ENCODE measurements at regions not wholly inside any gene's neighbourhood (a gene's known extent, or its start where the extent isn't known, plus 50 kb on each side); places are given as distances from the start of the nearest gene placed in this dataset.
"Not testable (repeated sequence)": the region's sequence is repeated elsewhere in the genome, so short reads cannot be mapped to it uniquely, and the experiment has no call there.

DNA sequence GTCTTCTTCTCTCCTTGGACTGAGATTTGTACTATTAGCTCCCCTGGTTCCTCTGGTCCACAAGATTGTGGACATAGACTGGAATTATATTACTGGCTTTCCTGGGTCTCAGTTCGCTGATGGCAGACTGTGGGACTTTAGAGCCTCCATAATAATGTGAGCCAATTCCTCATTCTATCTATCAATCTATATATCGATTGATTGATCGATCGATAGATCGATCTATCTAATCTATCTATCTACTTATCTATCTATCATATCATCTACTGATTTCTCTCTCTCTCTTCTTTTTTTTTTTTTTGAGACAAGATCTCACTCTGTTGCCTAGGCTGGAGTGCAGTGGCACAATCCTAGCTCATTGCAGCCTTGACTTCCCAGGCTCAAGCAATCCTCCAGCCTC lies 51.5 kb upstream of the DDR1 start:
- DNase-seq = no peak

DNA sequence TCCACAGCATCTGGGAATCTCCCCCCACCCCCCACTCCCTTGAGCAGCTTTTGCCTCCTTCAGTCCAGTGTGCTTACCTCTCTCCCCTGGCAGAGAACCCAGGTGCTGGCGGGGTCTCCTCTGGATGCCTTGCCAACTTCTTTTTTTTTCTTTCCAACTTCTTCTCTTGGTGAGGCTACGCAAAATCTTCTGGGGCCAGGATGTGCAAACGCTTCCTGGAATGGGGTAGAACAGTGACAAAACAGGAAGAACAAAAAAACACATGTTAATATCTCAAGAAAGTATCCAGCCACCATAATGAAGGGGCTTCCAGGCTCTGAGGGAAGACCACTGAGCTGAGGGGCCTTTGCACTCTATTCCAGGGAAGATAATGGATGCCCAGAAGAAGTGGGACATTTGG lies 53.9 kb upstream of the DDR1 start:
- no peak for DNase-seq

DNA sequence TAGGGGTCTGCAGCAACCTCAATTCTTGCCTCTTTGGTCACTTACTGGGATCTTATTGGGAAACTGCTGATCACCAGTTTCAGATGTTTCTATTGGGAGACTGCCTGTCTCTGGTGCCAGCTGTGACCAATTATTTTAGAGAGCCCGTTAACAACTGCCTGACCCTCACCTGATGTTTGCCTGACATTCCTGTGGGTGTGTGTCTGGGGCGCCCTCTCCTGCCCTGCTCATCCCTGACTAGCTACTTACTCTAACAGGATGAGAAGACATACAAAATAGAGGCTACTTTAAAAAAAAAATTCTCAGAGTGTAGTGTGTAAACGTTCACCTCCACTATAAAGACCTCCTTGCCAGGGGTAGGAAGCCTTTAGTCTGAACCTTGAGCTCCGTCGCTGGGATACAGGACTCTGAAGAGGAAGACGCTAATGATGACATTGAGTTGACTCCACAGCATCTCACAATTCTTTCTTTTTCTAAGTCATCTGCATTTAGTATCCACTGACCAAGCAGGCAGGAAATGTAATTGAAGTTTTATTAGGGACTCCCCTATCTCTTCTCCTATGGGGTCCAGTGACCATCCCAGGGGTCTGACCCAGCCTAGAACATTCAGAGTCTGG lies 54.6 kb upstream of the DDR1 start:
- DNase-seq = no peak

DNA sequence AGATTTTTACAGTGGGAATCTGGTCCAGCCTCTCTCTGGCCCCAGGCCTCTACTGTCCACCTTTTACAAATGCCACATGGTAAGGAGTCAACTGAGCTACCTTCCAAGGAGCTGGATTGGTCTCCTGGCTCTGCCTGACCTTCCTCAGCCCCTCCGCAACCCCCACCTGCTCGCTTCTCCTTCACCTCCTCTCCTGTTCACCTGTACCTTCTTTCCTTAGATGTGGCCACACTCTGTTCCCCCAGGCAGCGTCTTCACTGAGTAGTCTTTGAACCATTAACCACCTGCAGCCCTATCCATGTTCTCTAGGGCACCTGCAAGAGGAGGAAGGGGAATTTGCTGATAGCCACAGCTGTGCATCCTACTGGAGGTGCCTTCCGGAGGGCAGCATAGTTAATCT lies 55.3 kb upstream of the DDR1 start:
- no peak for DNase-seq

DNA sequence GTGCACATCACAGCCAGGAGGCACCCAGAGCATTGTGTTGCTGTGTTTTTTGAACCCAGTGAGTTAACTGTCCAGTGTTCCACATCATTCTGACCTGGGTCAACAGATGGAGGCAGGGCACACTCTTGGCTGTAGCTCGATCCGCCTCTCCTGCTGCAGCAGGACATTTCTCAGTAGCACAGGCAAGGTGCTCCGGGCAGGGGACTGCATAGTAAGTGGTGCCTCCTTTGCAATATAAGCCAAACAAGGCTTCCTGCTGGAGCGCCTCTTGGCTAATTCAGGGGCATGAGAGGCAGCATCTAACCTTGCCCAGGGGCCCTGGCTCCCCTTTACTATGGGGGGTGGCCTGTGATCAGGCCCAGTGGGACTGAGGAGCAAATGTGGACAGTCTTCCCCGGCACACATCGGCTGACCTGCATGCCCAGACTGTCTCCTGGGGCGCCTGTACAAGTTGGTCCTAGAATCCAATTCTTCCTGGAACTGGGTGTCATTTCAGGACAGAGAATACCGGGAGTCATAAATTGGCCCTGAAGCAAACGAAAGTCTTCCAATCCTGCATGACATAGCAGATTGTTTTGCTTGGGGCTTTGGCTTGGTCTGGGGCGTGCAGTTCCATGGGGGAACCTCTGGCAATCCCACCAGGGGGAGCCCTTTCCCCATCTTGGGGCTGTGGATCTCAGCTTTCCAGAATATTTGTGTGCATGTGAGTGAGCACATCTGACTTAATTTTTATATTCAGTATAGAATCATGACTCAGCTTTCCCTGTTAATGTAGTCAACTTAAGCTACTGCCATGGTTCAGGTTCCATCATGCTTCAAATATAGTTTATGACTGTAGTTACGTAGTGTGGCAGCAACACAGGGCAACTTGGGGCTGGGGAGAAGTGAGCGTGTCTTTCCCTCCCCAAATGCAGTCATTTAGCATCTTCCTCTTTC lies 56.0 kb upstream of the DDR1 start:
- DNase-seq = peak; percentile 64 to 66

DNA sequence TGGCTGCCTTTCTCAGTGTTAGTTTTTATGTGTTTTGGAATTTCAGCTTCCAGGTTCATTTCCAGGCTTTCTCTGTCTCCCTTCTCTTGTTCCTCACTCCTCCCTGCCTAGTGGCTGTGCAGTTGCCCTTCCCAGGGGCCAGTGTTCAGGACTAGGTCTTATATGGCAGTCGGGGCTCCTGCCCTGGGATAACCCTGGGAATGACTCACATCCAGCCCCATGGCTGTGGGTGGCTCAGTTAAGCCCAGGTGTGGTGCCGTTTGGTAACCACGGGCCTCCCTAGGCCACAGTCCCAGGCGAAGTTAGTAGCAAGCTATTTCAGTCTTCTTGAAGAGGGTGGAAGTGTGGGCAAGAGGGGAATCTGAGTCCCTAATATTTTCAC lies 57.4 kb upstream of the DDR1 start:
- no peak for DNase-seq

DNA sequence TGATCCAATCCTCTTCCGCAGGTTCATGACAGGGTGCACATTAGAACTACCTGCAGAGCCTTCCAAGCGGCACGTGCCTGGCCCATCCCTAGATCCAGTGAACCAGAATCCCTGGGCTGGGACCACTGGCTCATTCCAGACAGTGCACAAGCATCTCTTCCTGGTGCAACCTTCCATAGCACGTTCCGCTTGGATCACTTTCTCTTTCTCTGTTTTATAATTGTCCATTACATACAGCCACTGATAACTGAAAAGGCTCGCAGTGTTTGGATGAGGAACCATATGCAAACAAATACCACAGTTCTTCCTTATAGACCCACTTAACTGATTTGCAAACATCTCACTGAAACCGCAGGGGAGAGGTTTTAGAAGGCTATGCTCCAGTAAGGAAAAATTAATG lies 59.6 kb upstream of the DDR1 start:
- DNase-seq = no peak

DNA sequence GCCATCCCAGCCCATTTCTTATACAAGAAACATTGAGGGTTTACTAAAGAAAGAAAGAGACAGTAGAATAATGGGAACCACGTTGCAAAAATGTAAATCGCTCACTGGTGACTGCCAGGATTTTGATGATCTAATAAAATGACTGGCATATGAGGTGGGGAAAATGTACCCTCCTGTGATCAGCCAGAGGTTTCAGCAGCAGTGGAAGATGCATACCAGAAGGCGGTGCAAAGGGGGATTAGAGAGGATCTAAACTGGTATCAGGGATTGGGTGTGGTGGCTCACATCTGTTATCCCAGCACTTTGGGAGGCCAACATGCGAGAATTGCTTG lies 60.8 kb upstream of the DDR1 start:
- DNase-seq = no peak

DNA sequence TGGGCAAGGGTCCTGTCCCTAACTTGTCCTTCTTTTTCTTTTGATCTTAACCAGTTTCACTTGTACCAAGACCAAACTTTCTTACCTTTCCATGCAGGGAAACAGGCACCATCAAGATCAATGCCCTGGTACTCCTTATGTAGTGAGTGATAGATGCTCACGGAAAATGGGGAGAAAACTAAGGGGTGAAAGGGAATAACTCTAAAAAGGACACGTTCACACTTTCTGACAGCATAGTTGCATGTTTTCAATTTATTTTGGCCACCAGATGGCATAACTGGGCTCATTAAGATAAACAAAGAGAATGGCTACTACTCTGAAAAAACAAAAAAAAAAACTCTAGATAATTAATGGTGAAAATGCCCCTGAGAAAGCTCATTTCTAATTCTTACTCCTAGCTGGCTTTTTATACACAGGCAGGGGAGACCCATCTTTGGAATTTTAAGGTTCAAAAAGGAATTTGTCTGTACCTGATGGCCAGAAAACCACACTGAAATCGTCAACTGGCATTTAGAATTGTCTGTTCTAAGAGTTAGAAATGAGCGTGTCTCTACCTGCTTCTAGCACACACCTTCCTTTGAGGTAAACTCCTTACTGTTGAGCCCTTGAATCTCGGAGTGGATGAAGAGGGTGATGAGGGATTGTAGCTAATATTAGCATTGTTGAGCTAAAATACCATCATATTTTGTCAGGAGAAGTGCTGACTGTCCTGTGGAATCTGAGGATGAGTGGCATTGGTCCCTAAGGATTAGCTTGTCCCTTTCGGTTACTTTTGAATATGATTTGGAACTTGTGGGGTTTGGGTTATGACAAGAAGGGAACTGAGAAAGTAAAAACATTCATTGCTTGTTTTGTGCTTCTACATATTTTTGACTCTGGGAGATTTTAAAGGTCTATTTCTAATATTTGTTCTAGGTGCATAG lies 62.2 kb upstream of the DDR1 start:
- peak in 1 of 2 experiments; percentile 10 for DNase-seq

DNA sequence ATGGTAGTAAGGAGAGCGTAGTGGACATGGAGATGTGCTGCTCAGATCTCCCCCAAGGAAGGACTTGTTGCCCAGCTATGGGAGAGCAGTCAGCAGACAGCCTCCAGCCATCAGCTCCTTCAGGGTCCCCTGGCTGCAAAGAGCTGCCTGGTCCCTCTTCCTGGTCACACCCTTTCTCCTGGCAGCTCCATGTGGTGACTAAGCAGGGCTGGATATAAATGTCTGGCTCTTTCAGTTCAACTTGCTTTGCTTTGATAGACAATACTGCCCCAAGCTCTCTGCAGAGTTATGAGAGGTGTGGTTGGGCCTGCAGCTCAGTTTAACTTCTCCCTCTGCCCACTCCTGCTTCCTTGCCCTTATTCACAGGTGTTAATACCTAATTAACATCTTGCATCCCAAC lies 64.1 kb upstream of the DDR1 start:
- no peak for DNase-seq

DNA sequence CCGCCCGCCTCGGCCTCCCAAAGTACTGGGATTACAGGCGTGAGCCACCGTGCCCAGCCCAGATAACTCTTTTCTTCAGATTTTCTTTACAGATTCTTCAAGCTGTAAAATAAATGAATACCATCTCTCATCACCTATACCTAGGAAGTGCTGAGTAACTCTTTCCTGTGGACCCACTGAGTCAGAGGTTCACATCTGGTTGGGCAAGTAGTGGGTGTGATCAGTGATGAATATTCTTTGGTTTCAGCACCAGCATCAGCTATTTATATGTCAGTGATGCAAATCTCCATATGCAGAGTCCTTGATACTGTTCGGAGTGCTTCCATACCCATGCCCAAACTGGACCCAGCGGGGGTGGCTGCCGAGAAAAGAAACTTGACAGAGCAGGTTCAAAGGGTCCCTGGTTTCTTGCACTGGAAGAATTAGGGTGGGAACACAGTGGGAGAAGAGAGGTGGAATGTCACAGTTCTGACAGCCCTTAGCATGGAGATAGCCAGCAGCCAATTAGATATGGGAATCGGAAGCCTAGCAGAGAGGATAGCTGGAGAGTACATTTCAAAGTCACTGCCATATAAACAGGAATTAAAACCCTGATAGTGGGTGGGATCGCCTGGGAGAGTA lies 64.9 kb upstream of the DDR1 start:
- no peak for DNase-seq

DNA sequence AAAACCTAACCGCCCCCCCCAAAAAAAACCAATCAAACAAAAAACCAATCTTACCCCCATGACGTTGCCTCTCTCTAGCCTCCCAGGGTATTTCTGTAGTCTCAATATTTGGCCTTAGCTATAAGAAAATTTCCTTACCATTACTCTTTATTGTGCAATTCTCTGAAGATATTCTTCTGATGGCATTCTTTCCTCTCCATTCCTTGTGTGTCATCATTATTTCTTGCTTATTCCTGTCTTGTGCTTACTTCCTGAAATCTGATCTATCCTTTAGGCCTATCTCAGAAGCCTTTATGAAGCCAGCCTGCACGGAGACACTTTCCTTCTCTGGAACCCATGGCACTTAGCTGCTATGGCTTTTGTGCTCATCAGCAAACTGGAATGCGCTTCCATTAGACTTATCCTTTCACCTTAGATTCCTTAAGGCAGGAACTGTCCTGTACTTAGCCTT lies 65.9 kb upstream of the DDR1 start:
- no peak for DNase-seq

DNA sequence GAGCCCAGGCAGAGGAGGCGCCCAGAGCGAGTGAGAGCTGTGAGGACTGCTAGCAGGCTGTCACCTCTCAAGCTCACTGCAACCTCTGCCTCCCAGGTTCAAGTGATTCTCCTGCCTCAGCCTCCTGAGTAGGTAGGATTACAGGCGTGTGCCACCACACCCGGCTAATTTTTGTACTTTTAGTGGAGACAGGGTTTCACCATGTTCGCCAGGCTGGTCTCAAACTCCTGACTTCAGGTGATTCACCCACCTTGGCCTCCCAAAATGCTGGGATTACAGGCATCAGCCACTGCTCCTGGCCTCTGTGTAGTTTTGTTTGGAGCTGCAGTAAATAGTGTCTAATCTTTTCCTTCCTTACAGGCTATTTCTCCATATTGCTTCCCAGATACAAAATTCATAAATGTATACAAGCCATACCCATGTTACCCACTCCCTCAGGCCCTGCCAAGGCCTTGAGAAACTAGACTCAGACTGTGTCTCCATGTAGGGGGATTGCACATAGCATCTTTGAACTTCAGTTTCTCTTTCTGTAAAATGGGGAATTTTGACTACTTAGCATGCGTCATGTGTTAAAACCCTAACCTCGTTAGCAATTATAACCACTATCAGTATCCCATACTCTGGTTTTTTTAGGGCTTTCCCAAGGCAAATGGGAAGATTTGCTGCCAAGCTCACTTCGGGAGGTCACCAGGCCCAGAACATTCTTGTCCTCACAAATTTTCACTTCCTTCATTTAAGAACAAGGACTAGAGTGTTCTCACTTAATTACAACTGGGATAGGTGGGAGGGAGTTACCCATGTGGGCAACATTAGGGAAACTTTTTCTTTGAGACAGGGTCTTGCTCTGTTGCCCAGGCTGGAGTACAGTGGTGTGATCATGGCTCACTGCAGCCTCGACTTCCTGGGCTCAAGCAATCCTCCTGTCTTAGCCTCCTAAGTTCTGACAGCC lies 67.3 kb upstream of the DDR1 start:
- no peak for DNase-seq

DNA sequence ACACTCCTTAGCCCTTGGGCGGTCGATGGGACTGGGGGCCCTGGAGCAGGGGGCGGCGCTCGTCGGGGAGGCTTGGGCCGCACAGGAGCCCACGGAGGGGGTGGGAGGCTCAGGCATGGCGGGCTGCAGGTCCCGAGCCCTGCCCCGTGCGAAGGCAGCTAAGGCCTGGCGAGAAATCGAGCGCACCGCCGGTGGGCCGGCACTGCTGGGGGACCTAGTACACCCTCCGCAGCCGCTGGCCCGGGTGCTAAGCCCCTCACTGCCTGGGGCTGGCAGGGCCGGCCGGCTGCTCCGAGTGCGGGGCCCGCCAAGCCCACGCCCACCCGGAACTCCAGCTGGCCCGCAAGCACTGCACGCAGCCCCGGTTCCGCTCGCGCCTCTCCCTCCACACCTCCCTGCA lies 68.0 kb upstream of the DDR1 start:
- DNase-seq = not testable (repeated sequence)

DNA sequence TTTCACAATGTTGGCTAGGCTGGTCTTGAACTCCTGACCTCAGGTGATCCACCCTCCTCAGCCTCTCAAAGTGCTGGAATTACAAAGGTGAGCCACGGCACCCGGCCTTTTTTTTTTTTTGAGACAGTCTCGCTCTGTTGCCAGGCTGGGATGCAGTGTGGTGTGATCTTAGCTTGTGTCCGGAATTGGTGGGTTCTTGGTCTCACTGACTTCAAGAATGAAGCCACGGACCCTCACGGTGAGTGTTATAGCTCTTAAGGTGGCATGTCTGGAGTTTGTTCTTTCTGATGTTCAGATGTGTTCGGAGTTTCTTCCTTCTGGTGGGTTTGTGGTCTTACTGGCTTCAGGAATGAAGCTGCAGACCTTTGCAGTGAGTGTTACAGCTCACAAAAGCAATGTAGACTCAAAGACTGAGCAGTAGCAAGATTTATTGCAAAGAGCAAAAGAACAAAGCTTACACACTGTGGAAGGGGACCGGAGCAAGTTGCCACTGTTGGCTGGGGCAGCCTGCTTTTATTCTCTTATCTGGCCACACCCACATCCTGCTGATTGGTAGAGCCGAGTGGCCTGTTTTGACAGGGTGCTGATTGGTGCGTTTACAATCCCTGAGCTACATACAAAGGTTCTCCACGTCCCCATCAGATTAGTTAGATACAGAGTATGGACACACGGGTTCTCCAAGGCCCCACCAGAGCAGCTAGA lies 69.1 kb upstream of the DDR1 start:
- not testable (repeated sequence) for DNase-seq

DNA sequence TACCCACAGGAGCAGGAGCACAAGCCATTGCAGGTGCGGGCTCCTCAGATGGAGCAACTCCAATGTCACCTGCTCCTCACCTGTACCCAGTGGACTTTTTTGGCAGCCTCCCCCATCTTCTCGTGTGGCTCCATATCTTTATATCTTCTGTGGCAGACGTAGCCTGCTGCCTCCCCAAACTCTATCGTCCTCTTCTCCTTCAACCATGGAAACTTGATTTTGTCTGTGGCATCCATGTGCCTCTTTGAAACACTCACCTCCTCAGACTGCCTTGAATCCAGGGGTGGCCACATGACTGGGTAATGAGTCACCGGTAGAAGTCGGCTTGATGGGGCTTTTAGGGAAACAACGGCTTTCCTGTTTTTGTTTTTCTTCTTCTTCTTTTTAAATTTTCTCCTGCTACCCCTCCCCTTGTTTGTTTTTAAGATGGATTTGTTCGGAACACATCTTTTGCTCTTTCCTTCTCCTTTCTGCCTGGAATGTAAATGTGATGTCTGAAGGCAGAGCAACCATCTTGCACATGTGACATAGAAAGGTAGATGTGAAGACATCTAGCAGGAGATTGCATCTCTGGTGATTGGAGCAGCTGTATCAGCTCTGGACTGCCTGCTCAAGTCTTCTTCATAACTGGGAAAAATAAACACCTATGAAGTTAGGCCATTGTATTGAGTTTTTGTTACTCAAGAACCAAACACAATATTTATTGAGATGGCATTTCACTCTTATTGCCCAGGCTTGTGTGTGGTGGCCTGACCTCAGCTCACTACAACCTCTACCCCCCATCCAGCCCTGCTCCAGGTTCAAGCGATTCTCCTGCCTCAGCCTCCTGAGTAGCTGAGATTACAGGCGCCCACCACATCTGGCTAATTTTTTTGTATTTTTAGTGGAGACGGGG lies 69.9 kb upstream of the DDR1 start:
- DNase-seq = no peak

DNA sequence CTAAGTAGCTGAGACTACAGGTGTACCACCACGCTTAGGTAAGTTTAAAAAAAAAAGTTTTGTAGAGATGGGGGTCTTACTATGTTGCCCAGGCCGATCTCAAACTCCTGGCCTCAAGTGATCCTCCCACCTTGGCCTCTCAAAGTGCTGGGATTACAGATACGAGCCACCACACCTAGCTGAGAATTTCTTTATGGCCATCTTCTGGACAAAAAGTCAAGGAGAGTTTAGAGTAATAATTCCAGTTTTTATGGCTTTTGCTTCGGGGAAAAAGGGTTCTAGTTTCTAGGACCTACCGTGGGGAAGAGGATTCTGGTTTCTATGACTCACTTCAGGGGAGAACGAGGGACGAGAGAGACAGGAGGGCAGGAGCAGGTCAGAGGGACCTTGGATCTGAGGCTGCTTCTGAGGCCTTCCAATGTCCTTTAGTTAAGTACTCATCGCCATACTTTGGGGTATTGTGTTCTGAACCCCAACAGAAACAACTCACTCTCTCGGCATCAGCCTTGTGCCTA lies 69.3 kb upstream of the IER3 start:
- DNase-seq = no peak

DNA sequence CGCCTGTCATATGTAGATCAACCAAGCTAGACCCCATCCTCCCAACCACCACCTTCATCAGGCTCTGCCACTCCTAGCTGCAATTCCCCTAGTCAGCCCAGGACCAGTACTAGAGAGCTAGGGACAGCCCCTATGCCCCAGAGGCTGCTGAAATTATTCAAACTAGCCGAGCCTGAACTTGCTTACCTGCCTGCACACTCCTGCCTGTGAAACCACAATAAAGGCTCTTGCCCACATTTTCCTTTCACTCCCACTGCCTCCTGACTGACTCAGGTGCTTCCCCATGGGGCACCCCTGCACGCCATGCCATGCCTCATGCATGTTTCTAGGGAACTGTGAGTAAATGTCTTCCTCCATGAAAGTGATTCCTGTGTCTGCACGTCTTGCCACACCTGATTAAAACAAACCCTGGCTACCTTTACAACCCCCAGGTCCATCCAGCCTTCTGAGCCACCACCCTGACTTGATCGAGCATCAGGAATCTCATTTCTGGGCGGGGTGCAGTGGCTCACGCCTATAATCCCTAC lies 66.5 kb upstream of the IER3 start:
- DNase-seq = no peak

DNA sequence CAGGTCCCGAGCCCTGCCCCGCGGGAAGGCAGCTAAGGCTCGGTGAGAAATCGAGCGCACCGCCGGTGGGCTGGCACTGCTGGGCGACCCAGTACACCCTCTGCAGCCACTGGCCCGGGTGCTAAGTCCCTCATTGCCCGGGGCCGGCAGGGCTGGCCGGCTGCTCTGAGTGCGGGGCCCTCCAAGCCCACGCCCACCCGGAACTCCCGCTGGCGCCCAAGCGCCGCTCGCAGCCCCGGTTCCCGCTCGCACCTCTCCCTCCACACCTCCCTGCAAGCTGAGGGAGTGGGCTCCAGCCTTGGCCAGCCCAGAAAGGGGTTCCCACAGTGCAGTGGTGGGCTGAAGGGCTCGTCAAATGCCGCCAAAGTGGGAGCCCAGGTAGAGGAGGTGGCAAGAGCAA lies 63.2 kb upstream of the IER3 start:
- DNase-seq = not testable (repeated sequence)
